Endothelial cell of umbilical vein (primary cell): ENCODE measurements at regions not wholly inside any gene's neighbourhood (a gene's known extent, or its start where the extent isn't known, plus 50 kb on each side); places are given as distances from the start of the nearest gene placed in this dataset.

Experiments
- BruUV-seq: library from RNA; stranded (reverse); fragments of 400-500 nt; replicated peaks from 2 replicates; lab custom pipeline; 2021; lab: Mats Ljungman, UMichigan
- CTCF ChIA-PET: fragments of 300-600, 350-600 bp; sonication (Branson Sonifier 250); formaldehyde crosslinking; loops from one replicate; lab custom pipeline; 2021; ENCODE audit warnings: antibody characterized with exemption, inconsistent platforms; lab: Charles Lee
- POLR2A ChIA-PET: fragments of 300-600, 350-600 bp; sonication (Branson Sonifier 250); formaldehyde crosslinking; loops from one replicate; lab custom pipeline; 2021; ENCODE audit warnings: antibody characterized with exemption, inconsistent platforms; lab: Charles Lee
- DNase-seq: peaks from one replicate; pipeline ENCODE4 v3.0.0-alpha.2; 2011; ENCODE audit warnings: low read depth, low spot score
- FAIRE-seq: peaks from 2 replicates; lab custom pipeline; 2011; peaks lifted over from hg19 to GRCh38; lab: Jason Lieb, UNC
- H2AFZ ChIP-seq: 2 replicates; pipeline ENCODE4 v1.6.0; 2012; ENCODE audit warnings: low read depth, low read length, control low read depth, inconsistent platforms
- H3K27ac ChIP-seq: 2 replicates; pipeline ENCODE4 v1.5.1; 2011; ENCODE audit warnings: low read depth, mild to moderate bottlenecking, control low read depth, low read length, moderate library complexity; ENCODE audit not compliant: insufficient read depth
- H3K27me3 ChIP-seq, 2 experiments: 2 replicates each; pipeline versions ENCODE4 v1.6.0 to v1.6.1; 2011; ENCODE audit warnings: low read length in 2 of 2, mixed read lengths in 1 of 2; ENCODE audit not compliant: control insufficient read depth in 2 of 2, insufficient read depth in 2 of 2
- H3K36me3 ChIP-seq, 2 experiments: 2 replicates in 1 of 2; 3 replicates in 1 of 2; pipeline ENCODE4 v1.5.1; 2011; ENCODE audit warnings: low read length in 2 of 2, mild to moderate bottlenecking in 1 of 2, moderate library complexity in 1 of 2; ENCODE audit not compliant: control insufficient read depth in 2 of 2, insufficient read depth in 2 of 2; ENCODE audit errors: extremely low read depth in 1 of 2
- H3K4me1 ChIP-seq: 3 replicates; pipeline ENCODE4 v1.5.1; 2011; ENCODE audit warnings: mild to moderate bottlenecking, low read length; ENCODE audit not compliant: control insufficient read depth, insufficient read depth; ENCODE audit errors: extremely low read depth
- H3K4me2 ChIP-seq: 2 replicates; pipeline ENCODE4 v1.6.1; 2011; ENCODE audit warnings: low read length, control low read depth, mixed read lengths; ENCODE audit not compliant: insufficient read depth
- H3K4me3 ChIP-seq, 3 experiments: fragments of 200-600 bp in 1 of 3; sonication (generic), shearing (Covaris generic) in 1 of 3; replicated peaks in 1 of 3; 2 replicates each; pipeline ENCODE4 v1.5.1; 2011 to 2016; ENCODE audit warnings: control low read depth in 3 of 3, low read length in 3 of 3, mild to moderate bottlenecking in 2 of 3, inconsistent platforms in 1 of 3, low read depth in 1 of 3, moderate library complexity in 1 of 3; ENCODE audit not compliant: insufficient read depth in 1 of 3
- H3K79me2 ChIP-seq: 2 replicates; pipeline ENCODE4 v1.6.0; 2012; ENCODE audit warnings: low read length, inconsistent platforms; ENCODE audit not compliant: control insufficient read depth, insufficient read depth
- H3K9ac ChIP-seq: replicated peaks from 2 replicates; pipeline ENCODE3; 2011; ENCODE audit warnings: low read length, control low read depth; ENCODE audit not compliant: insufficient read depth; ENCODE audit errors: extremely low read depth
- H3K9me1 ChIP-seq: replicated peaks from 3 replicates; pipeline ENCODE4 v1.6.0; 2011; ENCODE audit warnings: mild to moderate bottlenecking, low read length; ENCODE audit not compliant: control insufficient read depth, insufficient read depth; ENCODE audit errors: extremely low read depth
- H3K9me3 ChIP-seq: replicated peaks from 2 replicates; pipeline ENCODE4 v1.5.1; 2012; ENCODE audit warnings: low read length, inconsistent platforms; ENCODE audit not compliant: control insufficient read depth, insufficient read depth
- H4K20me1 ChIP-seq: replicated peaks from 2 replicates; pipeline ENCODE3; 2011; ENCODE audit warnings: mild to moderate bottlenecking, low read length; ENCODE audit not compliant: control insufficient read depth, insufficient read depth; ENCODE audit errors: extremely low read depth
- EZH2 ChIP-seq: IDR thresholded peaks from 2 replicates; pipeline ENCODE4 v1.6.1; 2012; ENCODE audit warnings: borderline replicate concordance, low read depth, mild to moderate bottlenecking, moderate library complexity, low read length, inconsistent platforms; ENCODE audit not compliant: severe bottlenecking
- FOS ChIP-seq: IDR thresholded peaks from 2 replicates; pipeline ENCODE4 v1.6.1; 2011; ENCODE audit warnings: mild to moderate bottlenecking, low read length, moderate library complexity, borderline replicate concordance; ENCODE audit not compliant: insufficient read depth
- GATA2 ChIP-seq: IDR thresholded peaks from 2 replicates; pipeline ENCODE4 v1.7.0; 2011; ENCODE audit warnings: low read depth, mild to moderate bottlenecking, moderate library complexity, mixed read lengths, low read length; ENCODE audit not compliant: insufficient read length, insufficient read depth
- JUN ChIP-seq: IDR thresholded peaks from 2 replicates; pipeline ENCODE4 v1.6.1; 2011; ENCODE audit warnings: borderline replicate concordance, low read depth; ENCODE audit not compliant: insufficient read length, insufficient read depth
- MYC ChIP-seq: IDR thresholded peaks from one replicate; pipeline ENCODE4 v1.6.1; 2011; ENCODE audit warnings: mild to moderate bottlenecking, low read depth, low read length
- POLR2A ChIP-seq: IDR thresholded peaks from 2 replicates; pipeline ENCODE4 v1.6.1; 2012; ENCODE audit warnings: low read depth, mild to moderate bottlenecking, control low read depth, low read length
- POLR2AphosphoS5 ChIP-seq: IDR thresholded peaks from 2 replicates; pipeline ENCODE4 v1.6.1; 2012; ENCODE audit warnings: low read depth, mild to moderate bottlenecking, control low read depth, low read length, moderate library complexity; ENCODE audit not compliant: insufficient read depth
- dilution Hi-C: fragments of 300-500 bp; cut with MboI; formaldehyde crosslinking; loops from one replicate; pipeline ENCODE4 v1.15.0; 2019; ENCODE audit warnings: low sequenced_read_pairs; ENCODE audit not compliant: extremely low pct_ligation_motif_present
- intact Hi-C: fragments of 100-400 bp; cut with micrococcal nuclease; formaldehyde crosslinking; loops from one replicate; pipeline ENCODE4 v1.10.0; 2022
- TF ChIP-seq, protein P1 (sequence below): IDR thresholded peaks from 2 replicates; pipeline ENCODE4 v1.6.1; 2011; ENCODE audit not compliant: insufficient read depth, insufficient read length
- TF ChIP-seq, protein P2 (sequence below), 2 donors: IDR thresholded peaks; 1 replicate in 1 of 2; 2 replicates in 1 of 2; pipeline ENCODE4 v1.5.1; 2011; ENCODE audit warnings: low read length in 2 of 2, mild to moderate bottlenecking in 2 of 2, moderate library complexity in 2 of 2, control low read depth in 1 of 2, inconsistent platforms in 1 of 2, low read depth in 1 of 2; ENCODE audit not compliant: insufficient read depth in 1 of 2; ENCODE audit errors: extremely low read depth in 1 of 2

DNA sequence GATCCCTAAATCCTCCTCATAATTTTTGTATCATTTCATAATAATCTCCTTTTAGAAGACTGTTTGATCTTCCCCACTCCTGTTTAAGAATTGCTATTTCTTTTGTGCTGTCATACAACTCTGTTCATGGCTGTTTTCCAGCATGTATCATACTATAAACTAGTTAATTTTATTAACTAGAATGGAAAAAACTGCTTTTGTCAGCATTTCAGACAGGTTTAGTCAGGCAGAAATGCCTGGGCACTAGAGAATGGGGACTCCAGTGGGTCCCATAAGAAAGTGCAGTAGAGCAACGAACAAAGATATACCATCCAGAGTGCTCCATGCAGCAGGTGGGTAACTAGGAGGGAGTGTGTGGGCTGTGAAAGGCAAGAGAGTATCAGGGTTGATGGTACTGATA is 523.9 kb downstream of the PLOD2 start:
- FAIRE-seq = no peak
- Histone ChIP-seq H3K9me3 (no peaks in the 10 kb centered on the region), H4K20me1 (no peaks in the 10 kb centered on the region), H3K4me2 (no peak overlapping the region), H3K4me1 (no peaks in the 10 kb centered on the region), H3K27ac (no peak overlapping the region), H3K79me2 (no peaks in the 10 kb centered on the region), H3K27me3 (no peaks in the 10 kb centered on the region), H3K9me1 (no peaks in the 10 kb centered on the region), H2AFZ (no peak overlapping the region), H3K4me3 (no peak overlapping the region), H3K9ac (no peak overlapping the region), H3K36me3 (no peaks in the 10 kb centered on the region)
- dilution Hi-C loops (no loop called here), intact Hi-C loops (no loop called here)
- no TSS peak for BruUV-seq
- DNase-seq = no peak
- no peak for TF ChIP-seq MYC
- no peak for TF ChIP-seq POLR2A
- TF ChIP-seq, protein P1, sequence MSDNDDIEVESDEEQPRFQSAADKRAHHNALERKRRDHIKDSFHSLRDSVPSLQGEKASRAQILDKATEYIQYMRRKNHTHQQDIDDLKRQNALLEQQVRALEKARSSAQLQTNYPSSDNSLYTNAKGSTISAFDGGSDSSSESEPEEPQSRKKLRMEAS = no peak
- no peak for TF ChIP-seq POLR2AphosphoS5
- TF ChIP-seq, protein P2, sequence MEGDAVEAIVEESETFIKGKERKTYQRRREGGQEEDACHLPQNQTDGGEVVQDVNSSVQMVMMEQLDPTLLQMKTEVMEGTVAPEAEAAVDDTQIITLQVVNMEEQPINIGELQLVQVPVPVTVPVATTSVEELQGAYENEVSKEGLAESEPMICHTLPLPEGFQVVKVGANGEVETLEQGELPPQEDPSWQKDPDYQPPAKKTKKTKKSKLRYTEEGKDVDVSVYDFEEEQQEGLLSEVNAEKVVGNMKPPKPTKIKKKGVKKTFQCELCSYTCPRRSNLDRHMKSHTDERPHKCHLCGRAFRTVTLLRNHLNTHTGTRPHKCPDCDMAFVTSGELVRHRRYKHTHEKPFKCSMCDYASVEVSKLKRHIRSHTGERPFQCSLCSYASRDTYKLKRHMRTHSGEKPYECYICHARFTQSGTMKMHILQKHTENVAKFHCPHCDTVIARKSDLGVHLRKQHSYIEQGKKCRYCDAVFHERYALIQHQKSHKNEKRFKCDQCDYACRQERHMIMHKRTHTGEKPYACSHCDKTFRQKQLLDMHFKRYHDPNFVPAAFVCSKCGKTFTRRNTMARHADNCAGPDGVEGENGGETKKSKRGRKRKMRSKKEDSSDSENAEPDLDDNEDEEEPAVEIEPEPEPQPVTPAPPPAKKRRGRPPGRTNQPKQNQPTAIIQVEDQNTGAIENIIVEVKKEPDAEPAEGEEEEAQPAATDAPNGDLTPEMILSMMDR (IDR thresholded peaks at IDR 0.05; ENCODE audit: extremely low read depth in 1 of 2, insufficient read depth in 1 of 2, low read depth in 1 of 2, low read length in 2 of 2) = no peak
- TF ChIP-seq EZH2 = no peak
- no peak for TF ChIP-seq JUN
- TF ChIP-seq FOS = no peak
- no peak for TF ChIP-seq GATA2
- ChIA-PET CTCF (no interaction called here), POLR2A (no interaction called here)
